ENCODE measurements at regions not wholly inside any gene's neighbourhood (a gene's known extent, or its start where the extent isn't known, plus 50 kb on each side); places are given as distances from the start of the nearest gene placed in this dataset.

DNA sequence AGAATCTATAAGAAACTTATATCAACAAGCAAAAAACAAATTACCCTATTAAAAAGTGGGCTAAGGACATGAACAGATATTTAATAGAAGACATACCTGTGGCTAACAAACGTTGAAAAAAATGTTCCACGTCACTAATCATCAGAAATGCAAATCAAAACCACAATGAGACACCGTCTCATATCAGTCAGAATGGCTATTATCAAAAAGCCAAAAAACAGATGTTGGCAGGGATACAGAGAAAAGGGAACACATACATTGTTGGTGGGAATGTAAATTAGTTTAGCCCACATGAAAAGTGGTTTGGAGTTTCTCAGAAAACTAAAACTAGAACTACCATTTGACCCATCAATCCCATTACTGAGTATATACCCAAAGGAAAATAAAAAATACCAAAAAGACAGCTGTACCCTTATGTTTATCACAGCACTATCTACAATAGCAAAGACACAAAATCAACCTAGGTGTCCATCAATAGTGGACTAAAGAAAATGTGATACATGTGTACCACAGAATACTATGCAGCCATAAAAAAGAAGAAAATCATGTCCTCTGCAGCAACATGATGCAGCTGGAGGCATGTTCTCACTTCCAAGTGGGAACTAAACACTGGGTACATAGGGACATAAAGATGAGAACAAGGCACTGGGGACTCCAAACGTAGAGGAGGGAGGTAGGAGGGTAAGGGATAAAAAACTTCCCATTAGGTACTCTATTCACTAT, 83.8 kb upstream of the TMEM168 start:
- ATAC-seq (ENCODE audit: low FRiP score), result no peak
- no peak for TF ChIP-seq CTCF (IDR thresholded peaks at IDR 0.05)
- no peak for DNase-seq (ENCODE audit: low spot score)

- ATAC-seq (ENCODE audit: low FRiP score) (no peak), DNase-seq (ENCODE audit: low spot score) (no peak)
- TF ChIP-seq CTCF (IDR thresholded peaks at IDR 0.05), result no peak
These were observed 79.0 kb upstream of the TMEM168 start for GRCh38 chr7:112869111-112869774.

GRCh38 chr7:112868609-112869008, 78.4 kb upstream of the TMEM168 start:
- DNase-seq (ENCODE audit: low spot score), result no peak
- no peak for ATAC-seq (ENCODE audit: low FRiP score)
- no peak for TF ChIP-seq CTCF (IDR thresholded peaks at IDR 0.05)

GRCh38 chr7:112866424-112866823, 76.2 kb upstream of the TMEM168 start:
- DNase-seq (ENCODE audit: low spot score) (no peak), ATAC-seq (ENCODE audit: low FRiP score) (no peak)
- no peak for TF ChIP-seq CTCF (IDR thresholded peaks at IDR 0.05)

DNA sequence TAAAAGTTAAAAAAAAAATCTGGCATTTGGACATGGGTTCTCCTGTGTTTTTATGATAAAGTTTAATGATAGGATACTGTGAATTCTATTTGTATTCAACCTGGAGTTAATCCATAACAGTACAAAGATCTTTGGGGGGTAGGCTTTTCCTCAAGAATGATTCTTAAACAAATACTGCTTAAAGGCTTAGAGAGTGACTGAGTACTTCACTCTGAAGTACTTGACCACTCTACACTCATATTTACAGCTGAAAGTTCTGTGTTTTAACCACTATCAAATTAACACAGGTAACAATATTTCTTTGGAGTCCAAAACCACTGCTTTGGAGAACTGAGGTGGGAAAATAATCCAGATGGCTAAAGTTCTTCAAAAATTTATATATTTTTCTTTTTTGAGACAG, 74.2 kb upstream of the TMEM168 start:
- DNase-seq (ENCODE audit: low spot score) (no peak), ATAC-seq (ENCODE audit: low FRiP score) (no peak)
- no peak for TF ChIP-seq CTCF (IDR thresholded peaks at IDR 0.05)

DNA sequence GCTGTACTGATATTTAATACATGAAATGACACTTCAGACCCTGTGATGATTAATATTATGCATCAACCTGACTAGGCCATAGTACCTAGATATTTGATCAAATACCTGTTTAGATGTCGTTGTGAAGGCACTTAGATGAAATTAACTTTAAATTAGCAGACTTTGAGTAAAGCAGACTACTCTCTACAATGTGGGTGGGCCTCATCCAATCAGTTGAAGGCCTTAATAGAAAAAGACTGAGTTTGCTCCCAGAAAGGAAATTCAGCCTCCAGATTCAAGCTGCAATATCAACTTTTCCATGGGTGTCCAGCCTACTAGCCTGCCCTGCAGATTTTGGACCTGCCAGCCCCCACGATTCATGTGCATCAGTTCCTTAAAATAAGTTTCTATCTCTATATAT, 68.6 kb upstream of the TMEM168 start:
- ATAC-seq (ENCODE audit: low FRiP score), result no peak
- DNase-seq (ENCODE audit: low spot score), result no peak
- TF ChIP-seq CTCF (IDR thresholded peaks at IDR 0.05), result no peak

- ATAC-seq (ENCODE audit: low FRiP score), result no peak
- no peak for DNase-seq (ENCODE audit: low spot score)
- TF ChIP-seq CTCF (IDR thresholded peaks at IDR 0.05), result no peak
These were observed 65.0 kb upstream of the TMEM168 start for GRCh38 chr7:112855227-112855626.
